SK-N-SH (cell line): ENCODE measurements at regions not wholly inside any gene's neighbourhood (a gene's known extent, or its start where the extent isn't known, plus 50 kb on each side); places are given as distances from the start of the nearest gene placed in this dataset.

Experiments
- CTCF ChIA-PET: fragments of 300-600, 350-600 bp; formaldehyde crosslinking; extraction: SDS; loops from one replicate; lab custom pipeline; 2021; lab: Yijun Ruan, JAX
- POLR2A ChIA-PET: fragments of 350-600 bp; sonication (Branson Sonifier 250); formaldehyde crosslinking; extraction: SDS; loops from one replicate; lab custom pipeline; 2020; ENCODE audit warnings: antibody characterized with exemption, inconsistent platforms; lab: Yijun Ruan, JAX
- DNase-seq: peaks from one replicate; pipeline ENCODE4 v3.0.0; 2012
- H2AFZ ChIP-seq: fragments of 200-600 bp; sonication (generic); 2 replicates; pipeline ENCODE4 v1.8.1; 2016; ENCODE audit warnings: antibody characterized with exemption, mild to moderate bottlenecking, low read depth
- H3F3A ChIP-seq: fragments of 200-600 bp; sonication (generic); replicated peaks from 2 replicates; pipeline ENCODE3; 2016; ENCODE audit warnings: antibody characterized with exemption, mild to moderate bottlenecking; ENCODE audit not compliant: insufficient read depth
- H3K27ac ChIP-seq, 2 experiments: fragments of 200-500 bp in 1 of 2; fragments of 200-600 bp in 1 of 2; sonication (Bioruptor generic) in 1 of 2; sonication (generic), shearing (Covaris generic) in 1 of 2; 2 replicates each; pipeline versions ENCODE4 v1.5.1 to v1.6.1; 2014 to 2016; ENCODE audit warnings: low read depth in 2 of 2, inconsistent platforms in 1 of 2, low read length in 1 of 2, mild to moderate bottlenecking in 1 of 2, mixed read lengths in 1 of 2
- H3K27me3 ChIP-seq: fragments of 200-600 bp; sonication (generic), shearing (Covaris generic); 2 replicates; pipeline ENCODE4 v1.6.1; 2016; ENCODE audit warnings: mixed run types; ENCODE audit not compliant: insufficient read depth
- H3K36me3 ChIP-seq, 2 experiments: fragments of 200-500 bp in 1 of 2; fragments of 200-600 bp in 1 of 2; sonication (Bioruptor generic) in 1 of 2; sonication (generic) in 1 of 2; replicated peaks in 1 of 2; 2 replicates each; pipeline versions ENCODE3 to v1.5.1; 2014 to 2016; ENCODE audit warnings: low read length in 1 of 2, mild to moderate bottlenecking in 1 of 2; ENCODE audit not compliant: insufficient read depth in 2 of 2, control insufficient read depth in 1 of 2
- H3K4me1 ChIP-seq, 2 experiments: fragments of 200-500 bp in 1 of 2; fragments of 200-600 bp in 1 of 2; sonication (Bioruptor generic) in 1 of 2; sonication (generic), shearing (Covaris generic) in 1 of 2; 2 replicates each; pipeline versions ENCODE4 v1.5.1 to v1.6.1; 2014 to 2016; ENCODE audit warnings: low read depth in 1 of 2, low read length in 1 of 2, mixed run types in 1 of 2; ENCODE audit not compliant: insufficient read depth in 2 of 2, control insufficient read depth in 1 of 2
- H3K4me2 ChIP-seq: fragments of 200-600 bp; sonication (generic), shearing (Covaris generic); 2 replicates; pipeline ENCODE4 v1.6.1; 2017; ENCODE audit warnings: mixed run types
- H3K4me3 ChIP-seq, 2 experiments: fragments of 200-500 bp in 1 of 2; fragments of 200-600 bp in 1 of 2; sonication (Bioruptor generic) in 1 of 2; sonication (generic), shearing (Covaris generic) in 1 of 2; 2 replicates each; pipeline versions ENCODE4 v1.5.1 to v1.8.1; 2014 to 2016; ENCODE audit warnings: low read depth in 2 of 2, inconsistent platforms in 1 of 2, low read length in 1 of 2, mild to moderate bottlenecking in 1 of 2, mixed read lengths in 1 of 2, moderate library complexity in 1 of 2
- H3K79me2 ChIP-seq: fragments of 200-600 bp; sonication (generic); 2 replicates; pipeline ENCODE4 v1.8.1; 2017; ENCODE audit warnings: mild to moderate bottlenecking; ENCODE audit not compliant: insufficient read depth
- H3K9ac ChIP-seq: fragments of 200-600 bp; sonication (generic); 2 replicates; pipeline ENCODE4 v1.6.1; 2017; ENCODE audit warnings: mixed run types
- H3K9me2 ChIP-seq: fragments of 200-600 bp; sonication (generic); 2 replicates; pipeline ENCODE4 v1.6.1; 2017; ENCODE audit warnings: mixed run types
- H3K9me3 ChIP-seq: fragments of 200-600 bp; sonication (generic); 2 replicates; pipeline ENCODE4 v1.6.1; 2017; ENCODE audit warnings: mixed run types, mild to moderate bottlenecking, moderate library complexity
- H4K20me1 ChIP-seq: fragments of 200-600 bp; sonication (generic); 2 replicates; pipeline ENCODE4 v1.6.1; 2017; ENCODE audit warnings: mild to moderate bottlenecking, mixed run types; ENCODE audit not compliant: insufficient read depth
- CTCF ChIP-seq: fragments of 200-600 bp; sonication (generic); IDR thresholded peaks from 2 replicates; pipeline ENCODE4 v1.6.1; 2017; ENCODE audit warnings: antibody characterized with exemption, mild to moderate bottlenecking, moderate library complexity
- EP300 ChIP-seq, 2 experiments: IDR thresholded peaks; 2 replicates each; pipeline versions ENCODE4 v1.4.0 to v1.6.1; 2012; ENCODE audit warnings: borderline replicate concordance in 1 of 2, low read depth in 1 of 2, low read length in 1 of 2
- FOXJ3 ChIP-seq: sonication (generic); formaldehyde crosslinking; IDR thresholded peaks from 2 replicates; pipeline ENCODE4 v1.5.1; 2020; ENCODE audit warnings: mild to moderate bottlenecking, missing genetic modification reagents
- FOXM1 ChIP-seq: IDR thresholded peaks from 2 replicates; pipeline ENCODE4 v1.4.0; 2012; ENCODE audit warnings: low read depth, mild to moderate bottlenecking
- GABPA ChIP-seq: IDR thresholded peaks from 2 replicates; pipeline ENCODE4 v1.4.0; 2012; ENCODE audit warnings: low read depth, mild to moderate bottlenecking
- IRF3 ChIP-seq: fragments of 150-350 bp; IDR thresholded peaks from 2 replicates; pipeline ENCODE4 v1.6.1; 2016; ENCODE audit warnings: mild to moderate bottlenecking, low read depth, low read length
- MAX ChIP-seq: IDR thresholded peaks from 2 replicates; pipeline ENCODE4 v1.4.0; 2012; ENCODE audit warnings: low read depth
- NFIC ChIP-seq: IDR thresholded peaks from 2 replicates; pipeline ENCODE4 v1.4.0; 2012; ENCODE audit warnings: borderline replicate concordance
- REST ChIP-seq: IDR thresholded peaks from 2 replicates; pipeline ENCODE4 v1.6.1; 2012; ENCODE audit warnings: mild to moderate bottlenecking, low read depth, low read length, moderate library complexity
- RXRA ChIP-seq: IDR thresholded peaks from 2 replicates; pipeline ENCODE4 v1.4.0; 2012; ENCODE audit warnings: low read depth, mild to moderate bottlenecking, borderline replicate concordance
- SIN3A ChIP-seq: IDR thresholded peaks from 2 replicates; pipeline ENCODE4 v1.6.1; 2012; ENCODE audit warnings: low read depth, mild to moderate bottlenecking, low read length, moderate library complexity, borderline replicate concordance
- TCF12 ChIP-seq: IDR thresholded peaks from 2 replicates; pipeline ENCODE4 v1.4.0; 2012
- USF1 ChIP-seq: IDR thresholded peaks from 2 replicates; pipeline ENCODE4 v1.4.0; 2012; ENCODE audit warnings: low read depth, borderline replicate concordance
- WGBS: methylation state at CpG from one replicate; pipeline ENCODE4 v1.1.6; 2017; ENCODE audit warnings: low lambda C conversion rate; 5-methylcytosine and 5-hydroxymethylcytosine counted together
- TF ChIP-seq, protein P1 (sequence below): IDR thresholded peaks from 2 replicates; pipeline ENCODE4; 2012
- TF ChIP-seq, protein P2 (sequence below): fragments of 150-350 bp; IDR thresholded peaks from 2 replicates; pipeline ENCODE4 v1.6.1; 2017; ENCODE audit warnings: antibody characterized with exemption, low read length, low read depth, borderline replicate concordance

- no peak for TF ChIP-seq TCF12
- TF ChIP-seq IRF3: no peak
- TF ChIP-seq EP300 (IDR thresholded peaks at IDR 0.05; ENCODE audit: borderline replicate concordance in 1 of 2, low read depth in 1 of 2, low read length in 1 of 2): no peak
- TF ChIP-seq NFIC: no peak
Measured at GRCh38 chr16:87226926-87227295, 90.3 kb downstream of the C16orf95 start (continued).

GRCh38 chr16:87227296-87227951 is 89.8 kb downstream of the C16orf95 start:
- no peaks in the 10 kb centered on the region for H3K4me1 ChIP-seq
- no peak overlapping the region for H3K9ac ChIP-seq
- H3K36me3 ChIP-seq: no peaks in the 10 kb centered on the region
- CTCF ChIA-PET: no interaction called here
- H3K27ac ChIP-seq: no peak overlapping the region
- H4K20me1 ChIP-seq: no peaks in the 10 kb centered on the region
- H3K4me3 ChIP-seq: no peak overlapping the region
- no peak for DNase-seq
- no peak overlapping the region for H3K4me2 ChIP-seq
- no peak overlapping the region for H2AFZ ChIP-seq
- TF ChIP-seq SIN3A (no peak), TCF12 (no peak)
- TF ChIP-seq, protein P1, sequence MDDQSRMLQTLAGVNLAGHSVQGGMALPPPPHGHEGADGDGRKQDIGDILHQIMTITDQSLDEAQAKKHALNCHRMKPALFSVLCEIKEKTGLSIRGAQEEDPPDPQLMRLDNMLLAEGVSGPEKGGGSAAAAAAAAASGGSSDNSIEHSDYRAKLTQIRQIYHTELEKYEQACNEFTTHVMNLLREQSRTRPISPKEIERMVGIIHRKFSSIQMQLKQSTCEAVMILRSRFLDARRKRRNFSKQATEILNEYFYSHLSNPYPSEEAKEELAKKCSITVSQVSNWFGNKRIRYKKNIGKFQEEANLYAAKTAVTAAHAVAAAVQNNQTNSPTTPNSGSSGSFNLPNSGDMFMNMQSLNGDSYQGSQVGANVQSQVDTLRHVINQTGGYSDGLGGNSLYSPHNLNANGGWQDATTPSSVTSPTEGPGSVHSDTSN: no peak
- no peaks in the 10 kb centered on the region for H3K9me2 ChIP-seq
- peaks cover 33% of the 10 kb centered on the region for H3K27me3 ChIP-seq
- 65% methylated on average over 17 of the region's 24 CpGs for WGBS
- H3K9me3 ChIP-seq: no peaks in the 10 kb centered on the region
- no peaks in the 10 kb centered on the region for H3F3A ChIP-seq
- no peaks in the 10 kb centered on the region for H3K79me2 ChIP-seq
- POLR2A ChIA-PET: no interaction called here

DNA sequence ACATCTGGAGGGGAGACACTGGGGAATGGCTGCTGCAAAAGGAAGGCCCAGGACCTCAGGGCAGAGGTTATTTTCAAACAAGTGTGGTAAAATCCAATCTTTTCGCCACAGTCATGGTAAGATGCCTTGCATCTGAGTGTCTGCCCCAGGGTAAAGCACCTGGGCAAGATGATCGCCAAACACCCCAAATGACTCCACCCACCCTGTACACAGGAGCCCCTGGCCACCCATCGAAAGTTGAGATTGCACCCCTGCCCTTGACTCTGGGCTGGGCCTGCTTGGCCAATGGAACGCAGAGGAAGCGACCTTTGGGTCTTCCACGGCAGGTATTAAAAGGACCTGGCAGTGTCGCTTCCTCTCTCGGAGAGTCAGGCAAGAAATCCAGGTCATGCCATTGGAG is 88.8 kb downstream of the C16orf95 start:
- H3F3A ChIP-seq: no peaks in the 10 kb centered on the region
- H4K20me1 ChIP-seq: no peaks in the 10 kb centered on the region
- no peaks in the 10 kb centered on the region for H3K4me1 ChIP-seq
- H3K79me2 ChIP-seq: no peaks in the 10 kb centered on the region
- DNase-seq: no peak
- H3K4me3 ChIP-seq: no peak overlapping the region
- no peak overlapping the region for H3K27ac ChIP-seq
- H3K27me3 ChIP-seq: peaks cover 34% of the 10 kb centered on the region
- no peaks in the 10 kb centered on the region for H3K9me3 ChIP-seq
- POLR2A ChIA-PET: no interaction called here
- no peak overlapping the region for H3K4me2 ChIP-seq
- H3K9me2 ChIP-seq: no peaks in the 10 kb centered on the region
- H3K9ac ChIP-seq: no peak overlapping the region
- CTCF ChIA-PET: interaction anchor here (0.7 kb wide), 1 partner anchor 51 kb away, joined by 3 read pairs; no protein-coding TSS in a partner anchor
- H3K36me3 ChIP-seq: no peaks in the 10 kb centered on the region
- no peak overlapping the region for H2AFZ ChIP-seq
- WGBS: 58% methylated on average over 4 of the region's 8 CpGs
- TF ChIP-seq SIN3A (no peak), CTCF (no peak), GABPA (no peak), REST (no peak), FOXJ3 (CRISPR knock-in tag) (no peak), MAX (no peak), NFIC (no peak), USF1 (no peak), FOXM1 (no peak), RXRA (no peak)
- TF ChIP-seq, protein P2, sequence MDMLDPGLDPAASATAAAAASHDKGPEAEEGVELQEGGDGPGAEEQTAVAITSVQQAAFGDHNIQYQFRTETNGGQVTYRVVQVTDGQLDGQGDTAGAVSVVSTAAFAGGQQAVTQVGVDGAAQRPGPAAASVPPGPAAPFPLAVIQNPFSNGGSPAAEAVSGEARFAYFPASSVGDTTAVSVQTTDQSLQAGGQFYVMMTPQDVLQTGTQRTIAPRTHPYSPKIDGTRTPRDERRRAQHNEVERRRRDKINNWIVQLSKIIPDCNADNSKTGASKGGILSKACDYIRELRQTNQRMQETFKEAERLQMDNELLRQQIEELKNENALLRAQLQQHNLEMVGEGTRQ: no peak
